CD1c-positive myeloid dendritic cell (primary cell): ENCODE measurements at regions not wholly inside any gene's neighbourhood (a gene's known extent, or its start where the extent isn't known, plus 50 kb on each side); places are given as distances from the start of the nearest gene placed in this dataset.
A peak's percentile ranks its signal among the peaks of the same experiment; 100 is the strongest.
"Not testable (repeated sequence)": the region's sequence is repeated elsewhere in the genome, so short reads cannot be mapped to it uniquely, and the experiment has no call there.

Experiments
- DNase-seq: peaks from one replicate; pipeline ENCODE4 v3.0.0-alpha.2; 2016; ENCODE audit errors: extremely low spot score

DNA sequence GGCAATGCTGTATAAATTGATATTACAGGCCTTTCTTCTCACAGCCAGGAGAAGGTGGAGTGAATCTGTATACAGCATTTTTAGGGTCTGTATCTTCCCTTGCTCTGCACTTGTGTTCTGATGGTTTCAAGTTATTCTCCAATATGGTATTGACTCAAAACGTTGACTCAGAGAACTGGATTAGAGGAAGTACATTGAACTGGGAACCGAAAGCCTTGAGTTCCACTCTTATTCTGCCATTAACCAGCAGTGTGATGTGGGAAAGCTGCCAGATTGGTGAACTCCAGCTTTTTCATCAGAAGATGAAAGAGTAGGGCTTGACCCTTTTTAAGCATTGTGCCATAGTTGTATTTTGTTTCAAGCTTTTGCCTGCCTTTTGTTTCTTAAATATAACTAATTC is 167.7 kb downstream of the SPRY2 start:
- peak; percentile 94 for DNase-seq

DNA sequence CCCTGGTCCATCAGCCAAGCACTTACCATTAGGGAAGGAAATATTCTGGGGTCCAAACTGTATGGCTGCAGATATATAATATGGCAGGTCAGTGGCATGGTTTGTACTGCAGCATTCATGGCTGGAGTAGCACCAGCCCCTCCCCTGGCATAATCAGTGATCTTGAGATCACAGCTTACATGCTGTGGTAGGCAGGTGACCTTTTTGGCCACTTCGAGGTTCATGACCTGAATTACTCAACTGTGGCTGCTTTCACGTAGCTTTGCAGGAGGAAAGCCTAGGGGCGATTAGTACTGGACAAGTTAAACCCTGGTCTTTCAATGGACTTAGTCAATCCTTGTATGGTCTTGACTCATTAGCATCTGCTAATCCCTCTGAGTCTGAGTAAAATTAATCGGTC is 169.8 kb downstream of the SPRY2 start:
- DNase-seq: no peak

DNA sequence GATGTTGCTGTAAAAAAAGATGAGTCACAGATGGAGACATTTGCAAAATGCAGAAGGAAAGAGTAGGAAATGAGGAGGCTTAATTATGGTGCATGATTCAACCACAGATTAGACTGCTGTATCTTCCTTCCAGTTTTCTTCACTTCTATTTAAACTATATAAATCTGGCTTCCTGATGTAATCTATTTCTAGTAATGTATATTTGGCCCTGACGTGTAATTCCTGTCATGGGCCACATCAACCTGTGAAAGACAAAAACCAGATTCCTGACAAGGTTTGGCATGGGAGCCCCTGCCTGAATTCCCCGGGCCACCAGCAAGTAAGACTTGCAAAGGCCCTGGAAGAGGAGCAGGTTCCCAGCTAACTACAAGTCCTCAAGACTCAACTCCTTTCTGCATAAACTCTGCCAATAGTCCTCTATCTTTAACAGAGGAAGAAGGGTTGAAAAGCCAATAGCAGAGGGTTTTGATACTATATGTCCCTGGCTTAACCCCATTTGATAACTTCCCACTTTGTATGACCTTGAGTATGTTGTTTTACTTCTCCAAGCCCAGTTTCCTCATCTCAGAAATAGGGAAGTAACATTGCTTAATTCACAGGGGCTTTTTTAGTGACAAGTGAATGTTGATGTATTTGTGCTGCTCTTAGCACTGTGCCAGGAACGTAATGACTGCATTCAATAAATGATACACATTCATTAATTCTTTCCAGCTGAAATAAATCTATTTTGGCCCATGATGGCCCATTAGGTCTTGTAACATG is 172.7 kb downstream of the SPRY2 start:
- DNase-seq: peak; percentile 94

DNA sequence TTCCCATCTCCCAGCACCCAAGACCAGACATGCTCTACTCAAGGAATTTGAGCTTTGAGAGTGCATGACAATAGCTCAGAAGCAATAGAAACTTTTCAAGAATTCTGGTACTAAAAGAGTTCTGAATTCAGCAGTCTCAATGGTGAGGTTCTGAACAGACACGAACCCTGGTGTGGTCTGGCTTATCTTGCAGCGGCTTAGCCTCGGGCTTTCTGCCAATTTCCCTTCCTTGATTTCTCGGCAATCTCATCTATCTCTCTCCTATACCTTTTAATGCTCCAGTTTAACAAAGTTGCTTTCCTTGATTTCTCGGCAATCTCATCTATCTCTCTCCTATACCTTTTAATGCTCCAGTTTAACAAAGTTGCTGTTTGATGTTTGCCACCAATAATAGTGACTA is 174.6 kb downstream of the SPRY2 start:
- no peak for DNase-seq

DNA sequence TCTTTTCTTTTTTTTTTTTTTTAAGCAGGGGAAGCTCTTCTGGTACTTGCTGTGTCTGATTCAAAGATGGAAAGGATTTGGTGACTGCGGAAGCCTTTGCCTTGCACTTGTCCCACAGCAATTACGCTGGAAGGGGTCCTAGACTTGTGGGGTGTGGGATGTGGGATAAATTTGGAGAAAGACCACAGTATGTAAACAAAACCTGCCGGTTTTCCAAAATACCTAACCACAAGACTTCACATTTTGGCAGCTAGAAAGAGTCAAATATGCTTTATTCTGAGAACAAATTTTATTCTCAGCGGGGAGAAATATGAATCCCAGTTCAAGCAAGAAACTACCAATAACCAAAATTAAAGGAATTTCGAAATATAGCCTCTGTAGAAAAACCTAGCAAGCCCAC is 176.5 kb downstream of the SPRY2 start:
- no peak for DNase-seq

DNA sequence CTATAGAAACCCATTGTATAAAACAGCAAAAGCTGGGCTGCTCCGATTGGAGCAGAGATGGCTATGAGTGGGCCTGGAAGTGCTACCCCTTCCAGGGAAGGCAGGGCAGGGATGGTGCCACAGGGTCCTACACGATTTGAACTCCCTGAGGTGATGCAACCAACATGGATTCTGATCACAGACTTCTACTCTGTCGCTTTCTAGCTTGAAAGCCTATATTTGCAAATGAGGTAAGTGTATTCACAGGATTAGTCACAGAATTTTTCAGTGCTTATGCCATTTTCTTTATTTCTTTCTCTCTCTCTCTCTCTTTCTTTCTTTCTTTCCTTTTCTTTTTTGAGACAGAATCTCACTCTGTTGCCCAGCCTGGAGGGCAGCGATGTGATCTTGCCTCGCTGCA is 179.0 kb downstream of the SPRY2 start:
- no peak for DNase-seq

DNA sequence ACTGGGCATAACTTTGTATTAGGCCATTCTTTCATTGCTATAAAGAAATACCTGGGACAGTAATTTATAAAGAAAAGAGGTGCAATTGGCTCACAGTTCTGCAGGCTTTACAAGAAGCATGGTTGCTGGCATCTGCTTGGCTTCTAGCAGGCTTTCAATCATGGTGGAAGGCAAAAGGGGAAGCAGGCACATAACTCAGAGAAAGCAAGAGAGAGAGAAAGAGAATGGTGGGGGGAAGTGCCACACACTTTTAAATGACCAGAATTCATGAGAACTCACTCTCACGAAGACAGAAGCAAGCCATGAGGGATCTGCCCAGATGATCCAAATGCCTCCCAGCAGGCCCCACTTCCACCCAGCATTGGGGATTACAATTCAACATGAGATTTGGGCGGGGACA is 179.7 kb downstream of the SPRY2 start:
- peak; percentile 33 for DNase-seq

DNA sequence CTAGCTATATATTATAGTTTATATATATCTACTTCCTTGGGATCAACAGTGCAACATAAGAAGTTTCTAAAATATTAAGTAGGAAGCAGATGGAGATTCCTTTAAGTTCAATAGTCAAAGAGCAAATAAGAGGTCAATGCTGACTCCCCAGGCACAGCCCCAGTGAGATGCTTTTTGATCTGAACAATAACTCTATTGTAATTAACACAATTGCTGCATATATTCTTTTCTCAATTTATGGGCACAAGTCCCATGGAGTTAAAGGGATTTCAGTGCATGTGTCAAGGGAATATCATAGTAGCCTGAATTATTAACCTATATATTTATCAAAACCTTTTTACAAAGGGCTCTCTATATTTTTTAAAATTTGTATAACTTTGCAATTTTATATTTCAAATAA is 180.8 kb downstream of the SPRY2 start:
- DNase-seq: no peak

DNA sequence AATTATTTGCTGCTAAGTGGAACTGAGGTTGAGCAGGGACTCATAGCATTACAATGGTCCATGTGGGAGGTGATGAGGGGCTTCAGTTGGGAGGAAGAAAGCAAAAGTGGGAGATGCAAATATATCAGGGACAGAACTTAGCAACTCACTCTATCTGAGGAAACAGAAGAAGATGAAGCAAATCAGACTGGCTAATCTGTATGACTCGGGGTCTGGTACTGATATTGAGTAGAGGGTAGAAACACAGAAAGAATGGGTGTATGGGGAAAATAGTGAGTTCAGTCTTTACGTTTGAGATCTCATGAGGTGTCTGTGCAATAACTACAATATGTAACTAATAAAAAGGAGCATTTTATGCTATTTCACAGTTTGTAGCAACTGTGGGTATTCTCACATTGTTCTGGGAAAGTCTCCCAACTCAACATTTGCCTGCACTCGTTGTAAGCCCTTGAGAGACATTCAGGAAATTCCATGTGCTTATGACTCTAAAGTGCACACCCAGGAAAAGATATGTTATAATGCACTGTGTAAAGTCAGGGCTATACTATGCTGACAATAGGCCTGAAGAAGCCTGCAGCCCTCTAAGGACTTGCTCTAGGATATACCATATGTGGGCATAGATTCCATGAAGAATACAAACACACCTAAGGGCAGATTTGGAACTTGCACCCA is 183.5 kb downstream of the SPRY2 start:
- DNase-seq: no peak

DNA sequence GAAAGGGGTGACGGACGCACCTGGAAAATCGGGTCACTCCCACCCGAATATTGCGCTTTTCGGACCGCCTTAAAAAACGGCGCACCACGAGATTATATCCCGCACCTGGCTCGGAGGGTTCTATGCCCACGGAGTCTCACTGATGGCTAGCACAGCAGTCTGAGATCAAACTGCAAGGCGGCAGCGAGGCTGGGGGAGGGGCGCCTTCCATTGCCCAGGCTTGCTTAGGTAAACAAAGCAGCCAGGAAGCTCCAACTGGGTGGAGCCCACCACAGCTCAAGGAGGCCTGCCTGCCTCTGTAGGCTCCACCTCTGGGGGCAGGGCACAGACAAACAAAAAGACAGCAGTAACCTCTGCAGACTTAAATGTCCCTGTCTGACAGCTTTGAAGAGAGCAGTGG is 188.8 kb downstream of the SPRY2 start:
- not testable (repeated sequence) for DNase-seq

DNA sequence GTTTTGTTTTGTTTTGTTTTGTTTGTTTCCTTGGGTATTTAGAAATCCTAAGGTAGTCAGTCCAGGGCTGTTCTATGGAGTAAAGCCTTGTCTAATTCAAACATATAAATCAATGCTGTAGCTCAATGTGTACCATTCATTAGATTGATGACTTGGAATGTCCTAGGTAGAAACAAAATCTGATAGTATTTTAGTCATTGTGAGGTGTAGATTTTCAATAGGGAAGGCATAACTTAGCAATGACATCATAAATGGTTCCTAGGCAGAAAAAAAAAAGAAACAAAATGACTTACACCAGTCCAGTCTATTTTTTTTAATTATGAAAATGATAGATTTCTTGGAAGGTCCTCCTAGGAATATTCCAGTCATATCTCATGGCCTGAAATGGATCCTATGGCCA is 189.9 kb downstream of the SPRY2 start:
- DNase-seq: no peak

DNA sequence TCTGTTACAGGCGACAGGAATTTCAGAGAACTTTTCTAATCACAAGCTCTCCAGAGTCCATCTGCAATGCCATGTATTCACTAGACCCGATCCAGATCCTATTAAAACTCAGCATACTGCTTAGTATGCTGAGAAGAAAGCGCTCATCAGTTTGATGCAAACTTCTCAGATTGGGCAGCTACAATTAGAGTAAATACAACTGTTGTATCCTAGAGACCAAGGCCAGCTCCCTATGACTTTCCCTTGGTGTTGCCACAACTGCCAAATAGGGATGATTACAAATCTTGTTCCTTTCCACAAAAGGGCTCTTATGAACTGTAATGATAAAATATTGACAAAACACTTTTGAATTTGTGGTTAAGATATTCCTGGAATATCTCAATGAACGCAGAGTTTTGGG is 191.2 kb downstream of the SPRY2 start:
- no peak for DNase-seq

DNA sequence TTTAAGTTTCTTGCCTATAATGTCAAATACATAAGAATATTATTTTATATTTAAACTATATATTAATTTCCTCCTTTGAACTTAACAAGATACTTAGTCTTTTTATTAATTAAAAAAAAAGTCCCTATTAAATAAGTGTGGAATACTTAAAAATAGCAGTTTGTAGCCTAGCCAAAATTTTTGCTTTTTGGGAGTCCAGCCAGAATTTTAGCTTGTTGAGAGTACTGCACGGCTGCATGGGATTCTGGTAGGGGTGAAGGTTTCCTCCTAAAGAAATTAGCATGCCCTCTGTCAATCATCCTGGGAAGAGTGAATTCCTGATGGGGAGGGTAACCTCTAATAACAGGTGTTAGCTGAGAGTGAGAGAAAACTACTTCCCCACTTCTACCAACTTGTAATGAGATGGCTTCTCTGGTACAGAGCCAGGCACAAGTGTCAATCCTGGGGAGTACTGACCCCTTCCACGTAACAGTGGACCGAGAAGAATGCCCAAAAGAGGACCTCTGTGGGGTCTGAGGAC is 195.7 kb downstream of the SPRY2 start:
- DNase-seq: no peak

DNA sequence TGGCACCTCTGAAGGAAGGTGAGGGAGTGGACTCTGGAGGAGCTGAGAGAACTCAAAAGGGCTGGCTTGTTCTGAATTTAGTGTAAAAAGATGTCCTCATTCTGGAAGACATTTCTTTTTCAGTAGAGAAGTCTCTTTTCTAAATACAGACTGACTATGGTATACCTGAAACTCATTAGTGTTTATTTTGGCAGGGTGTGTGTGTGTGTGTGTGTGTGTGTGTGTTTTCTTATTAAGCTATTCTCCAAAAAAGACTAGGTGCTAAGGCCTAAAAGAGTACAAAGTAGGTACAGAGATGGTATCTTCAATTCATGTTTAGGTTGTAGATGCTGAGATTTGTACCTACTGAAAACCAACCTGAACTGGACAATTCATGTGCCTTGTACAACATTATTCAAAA is 196.4 kb downstream of the SPRY2 start:
- no peak for DNase-seq

DNA sequence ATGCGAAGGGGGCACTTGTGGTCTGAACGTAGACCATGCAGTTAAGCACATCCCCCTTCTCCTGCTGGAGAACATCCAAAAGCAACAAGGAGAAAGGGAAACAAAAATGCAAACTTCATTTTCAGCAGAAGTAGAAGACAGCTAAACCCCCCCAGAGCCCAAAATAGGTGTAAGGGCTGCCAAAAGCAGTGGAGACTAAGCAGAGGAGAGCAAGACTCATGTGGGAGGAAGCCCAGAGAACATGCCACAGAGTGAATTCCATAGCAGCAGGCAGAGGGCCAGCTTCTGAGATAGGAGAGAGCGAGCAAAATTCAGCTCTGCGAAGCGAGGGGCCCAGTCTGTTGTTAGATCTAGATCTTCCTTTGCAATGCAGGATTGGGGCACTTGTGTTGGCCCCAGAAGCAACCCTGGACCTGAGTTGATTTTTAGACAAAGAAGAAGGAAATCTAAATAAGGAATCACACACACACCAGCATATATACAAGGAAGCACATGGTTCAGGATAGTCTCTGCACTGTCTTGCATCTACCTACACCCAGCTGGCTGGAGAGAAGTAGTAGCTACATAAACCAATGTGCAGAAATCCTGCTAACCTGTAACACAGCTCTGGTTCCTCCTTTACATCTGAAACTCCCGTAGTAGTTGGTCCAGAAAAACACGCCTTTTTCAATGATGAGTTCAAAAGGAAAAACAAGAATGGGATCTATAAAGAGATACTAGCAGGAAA is 199.6 kb downstream of the SPRY2 start:
- DNase-seq: no peak

DNA sequence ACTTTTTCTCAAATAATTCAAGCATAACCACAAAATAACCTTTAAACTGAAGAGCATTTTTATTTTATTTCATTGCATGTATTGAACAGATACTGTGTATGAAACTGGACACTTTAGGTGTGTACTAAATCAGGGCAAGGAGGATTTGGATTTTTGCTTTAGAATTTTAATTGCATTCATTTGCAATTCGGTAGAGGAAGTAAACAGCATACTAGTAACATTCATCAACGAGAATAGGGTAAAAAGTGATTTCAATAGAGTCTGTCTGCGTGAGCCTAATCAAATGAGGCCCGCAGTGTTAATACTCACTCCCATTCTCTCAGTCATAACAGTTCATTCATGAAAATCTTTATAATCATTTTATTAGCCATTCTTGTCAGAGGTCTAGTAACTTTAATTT is 200.2 kb downstream of the SPRY2 start:
- DNase-seq: no peak

DNA sequence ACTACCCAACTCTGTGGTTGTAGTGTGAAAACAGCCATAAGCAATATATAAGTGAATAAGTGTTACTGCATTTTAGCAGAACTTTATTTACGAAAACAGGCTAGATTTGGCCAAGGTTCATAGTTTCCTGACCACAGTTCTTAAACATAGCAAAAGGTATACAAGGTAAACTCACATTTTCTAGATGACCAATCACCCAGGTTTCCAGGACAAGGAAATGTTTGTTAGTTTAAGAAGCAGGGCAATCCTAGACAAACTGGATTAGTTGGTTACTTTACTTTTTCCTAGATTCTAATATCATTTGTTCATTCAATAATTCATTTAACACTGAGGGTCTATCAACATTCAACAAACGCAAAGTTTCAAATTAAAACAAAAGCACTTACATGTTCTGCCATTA is 201.7 kb downstream of the SPRY2 start:
- no peak for DNase-seq

DNA sequence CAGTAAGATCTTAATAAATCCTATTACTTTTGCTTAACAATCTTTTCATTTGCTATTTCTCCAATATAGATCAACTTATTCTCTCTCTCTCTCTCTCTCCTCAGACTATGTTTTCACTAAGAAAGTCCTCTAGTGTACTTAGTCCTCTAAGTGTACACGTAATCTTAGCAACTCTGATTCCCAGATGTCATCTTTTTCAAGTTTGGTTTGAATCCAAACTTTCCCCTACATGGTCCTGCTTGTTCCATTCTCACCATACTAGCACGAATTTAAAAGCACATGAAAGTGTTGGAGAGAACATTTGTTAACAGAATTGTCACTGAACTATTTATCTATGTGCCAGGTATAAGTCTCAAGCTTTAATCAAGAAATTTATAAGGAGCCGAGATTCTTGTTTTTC is 202.9 kb downstream of the SPRY2 start:
- DNase-seq: no peak

DNA sequence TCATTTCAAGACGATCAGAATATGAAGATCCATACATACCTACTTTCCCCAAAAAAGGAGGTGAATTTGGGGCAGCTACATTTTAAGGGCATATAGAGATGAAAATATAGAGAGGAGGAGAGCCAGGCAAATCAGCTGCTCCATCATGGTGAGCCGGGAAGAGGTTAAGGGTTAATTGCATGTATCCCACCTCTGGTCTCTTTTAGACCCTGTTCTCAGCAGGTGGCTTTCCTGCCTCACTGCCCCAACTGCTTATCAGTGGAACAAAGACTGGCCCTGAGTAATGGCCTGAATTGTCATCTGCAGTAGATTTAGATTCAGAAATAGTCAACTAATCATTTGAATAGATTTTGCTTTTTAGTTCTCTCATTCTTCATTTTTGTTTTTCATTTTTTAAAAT is 206.6 kb downstream of the SPRY2 start:
- DNase-seq: no peak

DNA sequence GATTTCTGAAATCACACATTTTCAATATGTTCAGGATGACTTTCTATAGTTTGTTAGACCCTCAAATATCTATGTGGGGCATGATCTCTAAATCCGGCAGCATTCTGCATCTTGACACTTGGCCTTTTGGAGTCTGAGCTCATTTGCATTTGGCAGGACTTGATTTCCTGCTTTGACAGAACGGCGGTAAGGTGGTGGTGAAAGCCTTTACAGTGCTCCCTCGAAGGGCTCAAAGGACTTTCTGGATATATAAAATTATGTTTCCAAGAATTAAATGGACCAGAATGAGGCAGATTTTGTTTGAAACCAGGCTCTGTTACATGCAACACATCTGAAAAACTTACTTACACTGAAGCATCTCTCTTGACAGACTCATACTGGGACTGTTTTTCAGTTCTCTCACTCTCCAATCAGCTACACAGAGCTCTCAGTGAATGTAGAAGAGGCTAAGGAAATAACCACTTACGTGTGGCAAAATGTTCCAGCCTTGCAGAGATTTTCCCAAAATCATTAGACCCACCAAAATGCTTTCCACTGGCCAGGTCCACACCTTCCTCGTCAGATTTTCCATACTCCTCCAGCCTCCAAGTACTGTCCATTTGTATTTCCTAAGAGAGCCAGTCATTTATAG is 207.2 kb downstream of the SPRY2 start:
- DNase-seq: no peak

DNA sequence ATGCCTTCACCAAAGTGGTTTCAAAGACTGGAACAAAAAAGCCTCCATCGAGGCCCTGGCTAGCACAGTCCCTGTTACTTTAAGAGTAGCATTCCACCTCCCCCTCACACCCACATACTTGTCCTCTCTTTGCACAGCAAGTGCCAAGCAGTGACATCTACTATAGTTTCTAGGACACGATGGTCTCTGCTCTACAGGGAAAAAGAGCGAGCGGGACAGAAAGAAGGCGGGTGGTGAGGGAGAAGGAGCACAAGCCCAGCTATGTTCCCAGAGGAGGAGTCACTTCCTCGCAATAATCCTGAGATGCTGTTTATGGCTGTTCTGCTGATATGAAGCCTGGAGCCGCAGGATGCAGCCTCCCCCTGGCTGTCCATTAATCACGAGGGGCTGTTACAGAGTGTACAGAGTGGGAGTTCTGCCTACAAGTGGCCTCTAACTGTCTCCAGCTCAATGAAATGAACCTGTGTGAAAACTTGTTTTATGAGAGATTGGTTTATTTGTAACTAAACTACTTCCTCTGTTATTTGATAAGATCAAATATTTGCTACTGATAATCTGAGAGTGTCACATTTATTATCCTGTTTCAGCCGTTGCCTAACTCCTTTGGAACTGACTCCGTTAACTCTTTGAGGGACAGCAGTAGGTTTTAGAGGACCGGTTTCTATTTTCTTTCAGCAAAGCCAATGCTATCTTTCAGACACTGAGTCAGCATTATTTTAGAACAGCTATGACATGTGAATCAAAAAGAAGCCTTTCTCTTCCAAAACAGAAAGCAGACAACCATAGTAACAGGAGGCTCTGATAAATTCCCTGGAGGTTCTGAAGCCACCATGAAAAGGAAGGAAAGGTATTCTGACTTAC is 208.0 kb downstream of the SPRY2 start:
- DNase-seq: peak; percentile 55
